GM23338 (cell line): ENCODE measurements at regions not wholly inside any gene's neighbourhood (a gene's known extent, or its start where the extent isn't known, plus 50 kb on each side); places are given as distances from the start of the nearest gene placed in this dataset.

Experiments
- ATAC-seq: fragments of 200-7000 bp; cut with Tn5 transposase; 3 replicates; pipeline ENCODE4 v1.9.1; 2020
- DNase-seq: peaks from one replicate; pipeline ENCODE4 v3.0.0-alpha.2; 2015; ENCODE audit warnings: low spot score
- H2AFZ ChIP-seq: fragments of 200-600 bp; sonication (generic); 2 replicates; pipeline ENCODE4 v1.8.0; 2016; ENCODE audit warnings: antibody characterized with exemption, mild to moderate bottlenecking, moderate library complexity
- H3F3A ChIP-seq: fragments of 200-600 bp; sonication (generic); replicated peaks from 2 replicates; pipeline ENCODE4 v1.8.0; 2017; ENCODE audit warnings: antibody characterized with exemption, mixed run types, low read depth
- H3K27ac ChIP-seq: fragments of 200-600 bp; sonication (generic); 2 replicates; pipeline ENCODE4 v1.6.1; 2016; ENCODE audit warnings: low read depth
- H3K27me3 ChIP-seq: fragments of 200-600 bp; sonication (generic); 2 replicates; pipeline ENCODE4 v1.8.0; 2016; ENCODE audit warnings: mild to moderate bottlenecking, mixed run types, moderate library complexity; ENCODE audit not compliant: insufficient read depth
- H3K36me3 ChIP-seq: fragments of 200-600 bp; sonication (generic); 2 replicates; pipeline ENCODE4 v1.8.0; 2016; ENCODE audit warnings: mild to moderate bottlenecking; ENCODE audit not compliant: insufficient read depth
- H3K4me1 ChIP-seq: fragments of 200-600 bp; sonication (generic); 2 replicates; pipeline ENCODE4 v1.8.0; 2016; ENCODE audit warnings: mild to moderate bottlenecking, moderate library complexity; ENCODE audit not compliant: insufficient read depth
- H3K4me2 ChIP-seq: fragments of 200-600 bp; sonication (generic); 2 replicates; pipeline ENCODE4 v1.7.1; 2017; ENCODE audit warnings: mixed run types
- H3K4me3 ChIP-seq: fragments of 200-600 bp; sonication (generic); 2 replicates; pipeline ENCODE4 v1.6.1; 2016; ENCODE audit warnings: mixed run types
- H3K79me2 ChIP-seq: fragments of 200-600 bp; sonication (generic); replicated peaks from 2 replicates; pipeline ENCODE4 v1.8.0; 2017; ENCODE audit warnings: mild to moderate bottlenecking; ENCODE audit not compliant: insufficient read depth
- H3K9me2 ChIP-seq: fragments of 200-600 bp; sonication (generic); 2 replicates; pipeline ENCODE4 v1.8.0; 2017; ENCODE audit not compliant: insufficient read depth
- H4K20me1 ChIP-seq: fragments of 200-600 bp; sonication (generic); replicated peaks from 2 replicates; pipeline ENCODE4 v1.8.0; 2017; ENCODE audit warnings: mild to moderate bottlenecking; ENCODE audit not compliant: insufficient read depth
- H3K27ac Mint-ChIP-seq: 2 replicates; pipeline ENCODE4 v1.8.0; 2020; ENCODE audit warnings: inconsistent platforms, mild to moderate bottlenecking, moderate library complexity, mixed read lengths
- H3K27me3 Mint-ChIP-seq: 3 replicates; pipeline ENCODE4 v1.8.0; 2022; ENCODE audit warnings: low read depth, mild to moderate bottlenecking, moderate library complexity, mixed read lengths, inconsistent platforms; ENCODE audit not compliant: insufficient read depth, poor library complexity
- H3K36me3 Mint-ChIP-seq: 3 replicates; pipeline ENCODE4 v1.8.0; 2021; ENCODE audit warnings: low read depth, mild to moderate bottlenecking, inconsistent platforms, moderate library complexity, mixed read lengths
- H3K4me1 Mint-ChIP-seq: 3 replicates; pipeline ENCODE4 v1.8.0; 2020; ENCODE audit warnings: mild to moderate bottlenecking, inconsistent platforms, mixed read lengths
- H3K4me3 Mint-ChIP-seq: 3 replicates; pipeline ENCODE4 v1.8.0; 2021; ENCODE audit warnings: moderate library complexity, mild to moderate bottlenecking, inconsistent platforms, mixed read lengths
- H3K9me3 Mint-ChIP-seq: 3 replicates; pipeline ENCODE4 v1.8.0; 2020; ENCODE audit warnings: moderate library complexity, mild to moderate bottlenecking, inconsistent platforms, mixed read lengths
- CREB1 ChIP-seq: fragments of 250-450 bp; sonication (Bioruptor Pico); IDR thresholded peaks from 2 replicates; pipeline ENCODE4 v1.5.0; 2020; ENCODE audit warnings: low read depth, mild to moderate bottlenecking, moderate library complexity
- ETS1 ChIP-seq: IDR thresholded peaks from 2 replicates; pipeline ENCODE4 v1.6.1; 2016; ENCODE audit warnings: antibody characterized with exemption
- EZH2 ChIP-seq: fragments of 200-600 bp; sonication (generic); IDR thresholded peaks from one replicate; pipeline ENCODE4 v1.8.0; 2017; ENCODE audit warnings: antibody characterized with exemption, mild to moderate bottlenecking, low read depth; ENCODE audit not compliant: unreplicated experiment
- EZH2phosphoT487 ChIP-seq: fragments of 200-600 bp; sonication (generic); IDR thresholded peaks from one replicate; pipeline ENCODE4 v1.8.1; 2018; ENCODE audit warnings: antibody characterized with exemption; ENCODE audit not compliant: unreplicated experiment
- JUNB ChIP-seq: IDR thresholded peaks from one replicate; pipeline ENCODE4 v1.6.1; 2016; ENCODE audit warnings: antibody characterized with exemption; ENCODE audit not compliant: unreplicated experiment
- NANOG ChIP-seq: IDR thresholded peaks from 2 replicates; pipeline ENCODE4 v1.6.1; 2016; ENCODE audit warnings: antibody characterized with exemption, borderline replicate concordance
- POLR2AphosphoS5 ChIP-seq: IDR thresholded peaks from 2 replicates; pipeline ENCODE4 v1.6.1; 2016; ENCODE audit warnings: antibody characterized with exemption, low read depth
- STAT1 ChIP-seq: IDR thresholded peaks from one replicate; pipeline ENCODE4 v1.6.1; 2016; ENCODE audit warnings: antibody characterized with exemption; ENCODE audit not compliant: unreplicated experiment
- ZNF114 ChIP-seq: fragments of 250-450 bp; sonication (Bioruptor Pico); IDR thresholded peaks from 2 replicates; pipeline ENCODE4 v1.5.0; 2020; ENCODE audit warnings: mild to moderate bottlenecking, moderate library complexity
- ZNF331 ChIP-seq: fragments of 250-450 bp; sonication (Bioruptor Pico); IDR thresholded peaks from 2 replicates; pipeline ENCODE4 v1.5.0; 2020; ENCODE audit warnings: low read depth, mild to moderate bottlenecking, moderate library complexity
- ZNF462 ChIP-seq: fragments of 250-450 bp; sonication (Bioruptor Pico); IDR thresholded peaks from 2 replicates; pipeline ENCODE4 v1.5.0; 2020; ENCODE audit warnings: mild to moderate bottlenecking, moderate library complexity
- TF ChIP-seq, protein P1 (sequence below), 2 experiments: fragments of 200-600 bp in 1 of 2; sonication (generic) in 1 of 2; conservative IDR thresholded peaks; 2 replicates each; pipeline versions ENCODE4 v1.5.1 to v1.6.1; 2016 to 2017; ENCODE audit warnings: antibody characterized with exemption in 2 of 2, low read depth in 2 of 2, mild to moderate bottlenecking in 2 of 2, moderate library complexity in 1 of 2
- TF ChIP-seq, protein P2 (sequence below): IDR thresholded peaks from one replicate; pipeline ENCODE4 v1.6.1; 2018; ENCODE audit warnings: antibody characterized with exemption; ENCODE audit not compliant: unreplicated experiment

- DNase-seq: no peak
- no peaks in the 10 kb centered on the region for H3K9me3 Mint-ChIP-seq
- H3K27me3 ChIP-seq: no peaks in the 10 kb centered on the region
- ATAC-seq: no peak
- no peaks in the 10 kb centered on the region for H3K36me3 Mint-ChIP-seq
- H3K4me3 Mint-ChIP-seq: no peak overlapping the region
- TF ChIP-seq, protein P1, sequence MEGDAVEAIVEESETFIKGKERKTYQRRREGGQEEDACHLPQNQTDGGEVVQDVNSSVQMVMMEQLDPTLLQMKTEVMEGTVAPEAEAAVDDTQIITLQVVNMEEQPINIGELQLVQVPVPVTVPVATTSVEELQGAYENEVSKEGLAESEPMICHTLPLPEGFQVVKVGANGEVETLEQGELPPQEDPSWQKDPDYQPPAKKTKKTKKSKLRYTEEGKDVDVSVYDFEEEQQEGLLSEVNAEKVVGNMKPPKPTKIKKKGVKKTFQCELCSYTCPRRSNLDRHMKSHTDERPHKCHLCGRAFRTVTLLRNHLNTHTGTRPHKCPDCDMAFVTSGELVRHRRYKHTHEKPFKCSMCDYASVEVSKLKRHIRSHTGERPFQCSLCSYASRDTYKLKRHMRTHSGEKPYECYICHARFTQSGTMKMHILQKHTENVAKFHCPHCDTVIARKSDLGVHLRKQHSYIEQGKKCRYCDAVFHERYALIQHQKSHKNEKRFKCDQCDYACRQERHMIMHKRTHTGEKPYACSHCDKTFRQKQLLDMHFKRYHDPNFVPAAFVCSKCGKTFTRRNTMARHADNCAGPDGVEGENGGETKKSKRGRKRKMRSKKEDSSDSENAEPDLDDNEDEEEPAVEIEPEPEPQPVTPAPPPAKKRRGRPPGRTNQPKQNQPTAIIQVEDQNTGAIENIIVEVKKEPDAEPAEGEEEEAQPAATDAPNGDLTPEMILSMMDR (conservative IDR thresholded peaks at IDR 0.05; ENCODE audit: low read depth in 2 of 2): no peak
- TF ChIP-seq JUNB (no peak), ETS1 (no peak), NANOG (no peak), STAT1 (no peak), ZNF114 (CRISPR knock-in tag) (no peak), POLR2AphosphoS5 (no peak), CREB1 (CRISPR knock-in tag) (no peak), ZNF462 (no peak), EZH2 (no peak), ZNF331 (no peak), EZH2phosphoT487 (no peak)
- TF ChIP-seq, protein P2, sequence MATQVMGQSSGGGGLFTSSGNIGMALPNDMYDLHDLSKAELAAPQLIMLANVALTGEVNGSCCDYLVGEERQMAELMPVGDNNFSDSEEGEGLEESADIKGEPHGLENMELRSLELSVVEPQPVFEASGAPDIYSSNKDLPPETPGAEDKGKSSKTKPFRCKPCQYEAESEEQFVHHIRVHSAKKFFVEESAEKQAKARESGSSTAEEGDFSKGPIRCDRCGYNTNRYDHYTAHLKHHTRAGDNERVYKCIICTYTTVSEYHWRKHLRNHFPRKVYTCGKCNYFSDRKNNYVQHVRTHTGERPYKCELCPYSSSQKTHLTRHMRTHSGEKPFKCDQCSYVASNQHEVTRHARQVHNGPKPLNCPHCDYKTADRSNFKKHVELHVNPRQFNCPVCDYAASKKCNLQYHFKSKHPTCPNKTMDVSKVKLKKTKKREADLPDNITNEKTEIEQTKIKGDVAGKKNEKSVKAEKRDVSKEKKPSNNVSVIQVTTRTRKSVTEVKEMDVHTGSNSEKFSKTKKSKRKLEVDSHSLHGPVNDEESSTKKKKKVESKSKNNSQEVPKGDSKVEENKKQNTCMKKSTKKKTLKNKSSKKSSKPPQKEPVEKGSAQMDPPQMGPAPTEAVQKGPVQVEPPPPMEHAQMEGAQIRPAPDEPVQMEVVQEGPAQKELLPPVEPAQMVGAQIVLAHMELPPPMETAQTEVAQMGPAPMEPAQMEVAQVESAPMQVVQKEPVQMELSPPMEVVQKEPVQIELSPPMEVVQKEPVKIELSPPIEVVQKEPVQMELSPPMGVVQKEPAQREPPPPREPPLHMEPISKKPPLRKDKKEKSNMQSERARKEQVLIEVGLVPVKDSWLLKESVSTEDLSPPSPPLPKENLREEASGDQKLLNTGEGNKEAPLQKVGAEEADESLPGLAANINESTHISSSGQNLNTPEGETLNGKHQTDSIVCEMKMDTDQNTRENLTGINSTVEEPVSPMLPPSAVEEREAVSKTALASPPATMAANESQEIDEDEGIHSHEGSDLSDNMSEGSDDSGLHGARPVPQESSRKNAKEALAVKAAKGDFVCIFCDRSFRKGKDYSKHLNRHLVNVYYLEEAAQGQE: no peak
- no peak overlapping the region for H3K4me3 ChIP-seq
- H2AFZ ChIP-seq: no peak overlapping the region
- no peaks in the 10 kb centered on the region for H3K4me1 ChIP-seq
- H3K4me1 Mint-ChIP-seq: no peaks in the 10 kb centered on the region
- H4K20me1 ChIP-seq: no peaks in the 10 kb centered on the region
- no peak overlapping the region for H3K4me2 ChIP-seq
- H3K27me3 Mint-ChIP-seq: no peaks in the 10 kb centered on the region
- H3K27ac Mint-ChIP-seq: no peak overlapping the region
- no peak overlapping the region for H3K27ac ChIP-seq
- no peaks in the 10 kb centered on the region for H3K79me2 ChIP-seq
- no peaks in the 10 kb centered on the region for H3F3A ChIP-seq
- H3K36me3 ChIP-seq: no peaks in the 10 kb centered on the region
- no peaks in the 10 kb centered on the region for H3K9me2 ChIP-seq
These were observed 91.3 kb upstream of the KL start for GRCh38 chr13:32924886-32925285.
